ENCODE measurements at regions not wholly inside any gene's neighbourhood (a gene's known extent, or its start where the extent isn't known, plus 50 kb on each side); places are given as distances from the start of the nearest gene placed in this dataset.
"Not testable (repeated sequence)": the region's sequence is repeated elsewhere in the genome, so short reads cannot be mapped to it uniquely, and the experiment has no call there.

- DNase-seq (ENCODE audit: low read depth), result no peak
These were observed 575.0 kb downstream of the CHSY3 start for GRCh38 chr5:130479045-130479804.

- no peak for DNase-seq (ENCODE audit: low read depth)
These were observed 572.1 kb downstream of the CHSY3 start for GRCh38 chr5:130476325-130476724.

GRCh38 chr5:130462516-130462915 is 558.3 kb downstream of the CHSY3 start:
- no peak for DNase-seq (ENCODE audit: low read depth)

- no peak for DNase-seq (ENCODE audit: low read depth)
These were observed 550.9 kb downstream of the CHSY3 start for GRCh38 chr5:130455175-130455574.

DNA sequence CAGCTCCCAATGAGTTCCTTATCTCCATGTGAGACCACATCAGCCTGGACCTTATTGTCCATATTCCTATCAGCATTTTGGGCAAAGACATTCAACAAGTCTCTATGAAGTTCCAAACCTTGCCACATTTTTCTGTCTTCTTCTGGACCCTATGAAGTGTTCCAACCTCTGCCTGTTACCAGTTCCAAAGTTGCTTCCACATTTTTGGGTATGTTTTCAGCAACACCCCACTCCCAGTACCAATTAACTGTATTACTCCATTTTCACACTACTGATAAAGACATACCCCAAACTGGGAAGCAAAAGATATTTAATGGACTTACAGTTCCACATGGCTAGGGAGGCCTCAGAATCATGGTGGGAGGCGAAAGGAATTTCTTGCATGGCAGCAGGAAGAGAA is 548.5 kb downstream of the CHSY3 start:
- DNase-seq (ENCODE audit: low read depth), result no peak

DNA sequence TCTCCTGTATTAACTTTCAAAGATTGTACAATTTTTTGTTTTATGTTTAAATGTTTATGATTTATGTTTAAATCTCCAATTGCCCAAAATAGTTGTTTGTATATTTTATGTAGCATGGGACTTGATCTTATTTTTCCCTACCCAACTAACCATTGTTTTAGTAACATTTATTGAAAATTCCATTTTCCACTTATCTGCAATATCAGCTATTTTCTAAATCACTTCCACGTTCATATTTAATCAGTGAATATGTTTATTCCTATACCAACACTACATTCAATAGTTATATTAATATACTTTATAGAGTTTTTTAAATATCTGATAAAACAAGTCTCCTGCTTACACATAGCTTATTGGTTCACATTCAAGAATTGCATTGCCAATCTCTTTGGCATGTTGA is 532.2 kb downstream of the CHSY3 start:
- DNase-seq (ENCODE audit: low read depth), result no peak

- DNase-seq (ENCODE audit: low read depth), result no peak
These were observed 523.1 kb downstream of the CHSY3 start for GRCh38 chr5:130427222-130427955.

DNA sequence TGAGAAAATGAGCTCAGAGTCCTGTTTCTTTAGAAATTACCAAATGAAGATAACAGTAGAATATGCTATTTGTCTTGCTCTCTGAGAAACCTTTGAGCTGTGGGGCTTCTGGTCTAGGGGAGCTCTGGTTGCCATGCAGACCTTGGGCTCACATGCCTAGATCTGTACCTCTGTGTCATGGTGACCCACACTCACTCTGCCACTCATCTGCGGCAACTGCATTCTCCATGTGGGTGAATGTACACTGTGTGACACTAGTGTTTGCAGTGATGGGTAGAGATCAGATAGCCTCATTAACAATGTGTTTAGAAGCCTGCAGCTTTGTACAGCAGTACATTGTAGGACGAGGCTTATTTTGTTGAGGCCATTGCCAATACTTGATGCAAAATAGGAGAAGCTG is 521.2 kb downstream of the CHSY3 start:
- no peak for DNase-seq (ENCODE audit: low read depth)

DNA sequence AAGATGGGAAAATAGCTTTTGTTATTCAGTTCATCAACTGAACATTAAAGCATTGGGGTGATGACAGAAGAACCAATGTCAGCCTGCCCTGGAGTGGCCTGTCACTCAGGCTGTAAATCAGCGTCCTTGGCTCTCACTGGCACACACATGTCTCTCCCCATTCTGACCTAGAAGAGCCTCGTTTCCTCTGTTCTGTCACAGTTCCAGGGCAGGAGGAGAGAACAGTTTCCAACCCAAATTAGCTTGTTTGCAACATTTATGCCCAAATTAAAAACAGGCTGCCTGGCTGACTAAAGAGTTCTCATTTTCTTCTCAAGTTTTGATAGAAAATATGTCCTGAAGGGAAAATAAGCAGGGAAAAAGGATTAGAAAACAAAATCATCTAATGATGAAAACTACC is 520.1 kb downstream of the CHSY3 start:
- no peak for DNase-seq (ENCODE audit: low read depth)

- DNase-seq (ENCODE audit: low read depth), result no peak
These were observed 498.6 kb downstream of the CHSY3 start for GRCh38 chr5:130402906-130403305.

DNA sequence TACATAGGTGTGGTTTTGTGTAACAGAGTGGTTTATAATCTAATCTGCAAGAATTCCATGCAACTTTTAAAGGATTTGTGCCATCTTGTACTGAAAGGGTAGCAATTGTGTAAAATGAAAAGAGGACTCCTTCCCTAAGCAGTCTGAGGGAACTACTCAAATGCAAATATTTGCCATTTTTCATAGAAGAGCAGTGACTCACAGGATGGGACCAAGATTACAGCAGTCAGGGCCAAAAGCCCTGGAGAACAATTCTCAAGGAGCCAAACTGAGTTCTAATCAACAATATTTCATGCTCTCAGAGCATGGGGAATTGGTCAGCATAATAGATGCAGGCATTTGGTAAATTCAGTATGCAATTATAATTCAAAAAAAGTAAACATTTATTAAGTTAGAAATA is 495.8 kb downstream of the CHSY3 start:
- DNase-seq (ENCODE audit: low read depth), result peak; percentile 31

DNA sequence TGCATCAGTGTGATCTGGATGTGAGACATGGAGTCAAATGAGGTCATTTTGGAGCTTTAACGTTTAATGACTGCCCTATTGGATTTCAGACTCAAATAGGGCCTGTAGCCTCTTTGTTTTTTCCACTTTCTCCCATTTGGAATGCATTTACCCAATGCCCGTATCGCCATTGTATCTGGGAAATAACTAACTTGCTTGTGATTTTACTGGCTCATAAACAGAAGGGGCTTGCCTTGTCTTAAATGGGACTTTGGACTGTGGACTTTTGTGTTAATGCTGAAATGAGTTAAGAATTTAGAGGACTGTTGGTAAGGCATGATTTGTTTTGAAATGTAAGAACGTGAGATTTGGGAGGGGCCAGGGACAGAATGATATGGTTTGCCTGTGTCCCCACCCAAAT is 494.6 kb downstream of the CHSY3 start:
- no peak for DNase-seq (ENCODE audit: low read depth)

DNA sequence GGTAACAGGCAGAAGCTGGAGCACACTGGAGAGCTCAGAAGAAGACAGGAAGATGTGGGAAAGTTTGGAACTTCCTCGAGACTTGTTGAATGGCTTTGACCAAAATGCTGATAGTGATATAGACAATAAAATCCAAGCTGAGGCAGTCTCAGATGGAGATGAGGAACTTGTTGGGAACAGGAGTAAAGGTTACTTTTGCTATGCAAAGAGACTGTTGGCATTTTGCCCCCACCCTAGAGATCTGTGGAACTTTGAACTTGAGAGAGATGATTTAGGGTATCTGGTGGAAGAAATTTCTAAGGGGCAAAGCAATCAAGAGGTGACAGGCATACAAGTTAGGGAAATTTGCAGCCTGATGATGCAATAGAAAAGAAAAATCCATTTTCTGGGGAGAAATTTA is 493.5 kb downstream of the CHSY3 start:
- not testable (repeated sequence) for DNase-seq (ENCODE audit: low read depth)

- no peak for DNase-seq (ENCODE audit: low read depth)
These were observed 492.9 kb downstream of the CHSY3 start for GRCh38 chr5:130397132-130397531.

DNA sequence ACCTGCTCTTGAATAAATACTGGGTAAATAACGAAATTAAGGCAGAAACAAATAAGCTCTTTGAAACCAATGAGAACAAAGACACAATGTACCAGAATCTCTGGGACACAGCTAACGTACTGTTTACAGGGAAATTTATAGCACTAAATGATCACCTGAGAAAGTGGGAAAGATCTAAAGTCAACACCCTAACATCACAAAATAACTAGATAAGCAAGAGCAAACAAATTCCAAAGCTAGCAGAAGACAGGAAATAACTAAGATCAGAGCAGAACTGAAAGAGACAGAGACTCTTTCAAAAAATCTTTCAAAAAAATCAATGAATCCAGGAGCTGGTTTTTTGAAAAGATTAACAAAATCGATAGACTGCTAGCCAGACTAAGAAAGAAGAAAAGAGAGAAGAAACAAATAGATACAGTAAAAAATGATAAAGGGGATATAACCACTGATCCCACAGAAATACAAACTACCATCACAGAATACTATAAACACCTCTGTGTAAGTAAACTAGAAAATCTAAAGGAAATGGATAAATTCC is 487.5 kb downstream of the CHSY3 start:
- not testable (repeated sequence) for DNase-seq (ENCODE audit: low read depth)

DNA sequence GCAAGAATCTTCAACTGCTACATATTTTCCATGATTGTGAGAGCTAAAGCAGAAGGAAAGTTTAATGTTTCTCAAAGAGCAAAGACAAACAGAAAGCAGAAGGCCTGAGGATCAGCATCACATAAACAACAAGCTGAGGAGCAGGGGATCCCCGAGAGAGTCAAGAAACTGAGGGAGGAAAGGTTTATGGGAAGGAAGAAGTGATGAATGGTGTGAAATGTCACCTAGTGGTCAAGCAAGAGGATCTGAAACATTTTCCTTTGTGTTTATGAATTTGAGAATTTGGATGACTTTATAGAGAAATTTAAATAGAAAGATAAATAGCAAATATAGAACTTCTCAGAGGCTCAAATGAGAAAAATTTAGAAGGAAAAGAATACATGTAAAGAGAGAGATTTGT is 481.9 kb downstream of the CHSY3 start:
- DNase-seq (ENCODE audit: low read depth), result no peak

DNA sequence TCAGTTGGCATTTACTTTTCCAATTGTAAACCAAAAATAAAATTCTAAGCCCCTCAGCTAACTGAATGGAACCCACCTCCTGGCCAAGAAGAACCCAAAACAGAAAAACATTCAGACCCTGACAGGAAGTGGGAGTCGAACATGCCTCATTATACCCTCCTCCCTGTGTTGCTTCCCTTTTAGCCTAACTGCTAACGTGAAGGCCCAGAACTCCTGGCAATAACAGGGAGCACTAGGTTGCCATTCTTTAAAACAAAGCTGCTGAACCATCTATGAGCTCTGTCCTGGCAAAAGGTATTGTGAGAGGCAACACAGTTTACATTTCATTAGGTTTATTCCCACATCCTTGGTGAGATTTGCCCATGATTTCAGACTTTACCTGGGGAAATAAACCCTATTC is 481.4 kb downstream of the CHSY3 start:
- no peak for DNase-seq (ENCODE audit: low read depth)

GRCh38 chr5:130365956-130366355 is 461.7 kb downstream of the CHSY3 start:
- DNase-seq (ENCODE audit: low read depth), result no peak

- no peak for DNase-seq (ENCODE audit: low read depth)
These were observed 445.9 kb downstream of the CHSY3 start for GRCh38 chr5:130350131-130350530.

DNA sequence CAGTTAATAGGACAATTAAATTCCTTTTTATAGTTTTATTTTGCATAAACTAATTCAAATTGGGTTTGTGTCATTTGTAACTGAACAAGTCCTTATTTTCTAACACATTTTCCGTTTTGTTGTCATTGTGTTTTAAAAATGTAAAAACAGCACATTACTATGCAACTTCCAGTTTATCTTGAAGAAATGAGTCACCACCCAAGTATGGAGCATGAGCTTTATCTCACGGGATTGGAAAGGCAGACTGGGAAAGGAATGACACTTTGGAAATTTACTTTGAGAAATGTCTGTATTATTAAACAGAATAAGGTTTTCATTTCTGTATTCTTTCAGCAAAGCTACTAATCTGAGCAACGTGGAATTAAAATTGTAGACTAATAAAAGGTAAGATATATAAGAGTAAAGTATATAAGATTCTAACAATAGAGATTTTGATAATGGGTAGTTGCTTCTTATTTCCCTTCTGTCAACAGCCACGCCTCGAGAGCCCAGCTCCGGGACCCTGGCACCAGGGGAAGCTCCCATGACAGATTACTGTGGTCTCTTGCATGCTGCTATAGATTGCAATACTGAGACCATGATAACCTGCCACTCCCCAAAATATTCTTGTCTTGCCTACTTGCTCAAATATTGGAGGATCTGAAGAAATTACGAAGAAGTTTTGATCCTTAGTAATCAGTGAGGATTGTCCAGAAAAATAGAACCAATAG is 433.1 kb downstream of the CHSY3 start:
- DNase-seq (ENCODE audit: low read depth), result peak; percentile 39

- no peak for DNase-seq (ENCODE audit: low read depth)
These were observed 430.9 kb downstream of the CHSY3 start for GRCh38 chr5:130335117-130335516.

- peak; percentile 3 for DNase-seq (ENCODE audit: low read depth)
These were observed 428.8 kb downstream of the CHSY3 start for GRCh38 chr5:130333089-130333488.

DNA sequence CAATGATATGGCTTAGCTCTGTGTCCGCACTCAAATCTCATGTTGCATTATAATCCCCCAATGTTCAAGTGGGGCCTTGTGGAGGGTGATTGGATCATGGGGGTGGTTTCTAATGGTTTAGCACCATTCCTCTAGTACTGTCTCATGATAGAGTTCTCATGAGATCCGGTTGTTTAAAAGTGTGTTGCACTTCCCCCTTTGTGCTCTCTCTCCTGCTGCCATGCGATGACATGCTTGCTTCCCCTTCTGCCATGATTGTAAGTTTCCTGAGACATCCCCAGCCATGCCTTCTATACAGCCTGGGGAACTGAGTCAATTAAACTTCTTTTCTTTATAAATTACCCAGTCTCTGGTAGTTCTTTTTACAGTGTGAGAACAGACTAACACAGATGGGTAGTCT is 427.1 kb downstream of the CHSY3 start:
- no peak for DNase-seq (ENCODE audit: low read depth)

Measured in GM04503 (cell line).